H1 (cell line): ENCODE measurements at regions not wholly inside any gene's neighbourhood (a gene's known extent, or its start where the extent isn't known, plus 50 kb on each side); places are given as distances from the start of the nearest gene placed in this dataset.
A peak's percentile ranks its signal among the peaks of the same experiment; 100 is the strongest.

Experiments used
- CTCF ChIA-PET: fragments of 300-600 bp; sonication (Branson Sonifier 250); formaldehyde crosslinking; loops from one replicate; lab custom pipeline; 2021; ENCODE audit not compliant: partially characterized antibody; lab: Charles Lee
- POLR2A ChIA-PET: fragments of 300-600 bp; sonication (Branson Sonifier 250); formaldehyde crosslinking; loops from one replicate; lab custom pipeline; 2021; ENCODE audit warnings: inconsistent platforms; ENCODE audit not compliant: partially characterized antibody; lab: Charles Lee
- DNase-seq, 2 experiments: peaks; one replicate each; pipeline versions ENCODE4 v3.0.0 to v3.0.0-alpha.2; 2010 to 2022; ENCODE audit warnings: low spot score in 2 of 2, low read depth in 1 of 2, mixed read lengths in 1 of 2
- FAIRE-seq: peaks from 2 replicates; lab custom pipeline; 2011; peaks lifted over from hg19 to GRCh38; lab: Jason Lieb, UNC
- H2AFZ ChIP-seq: 2 replicates; pipeline ENCODE4 v1.8.1; 2012; ENCODE audit warnings: low read length, inconsistent platforms
- H2AK5ac ChIP-seq: 2 replicates; pipeline ENCODE4 v1.6.1; 2013; ENCODE audit warnings: low read depth, low read length
- H2BK120ac ChIP-seq: replicated peaks from 2 replicates; pipeline ENCODE3; 2013; ENCODE audit warnings: low read depth, low read length, inconsistent platforms
- H2BK12ac ChIP-seq: 2 replicates; pipeline ENCODE4 v1.6.1; 2013; ENCODE audit warnings: low read depth, low read length
- H2BK15ac ChIP-seq: 2 replicates; pipeline ENCODE4 v1.6.1; 2013; ENCODE audit warnings: low read length
- H2BK20ac ChIP-seq: 2 replicates; pipeline ENCODE4 v1.6.1; 2013; ENCODE audit warnings: low read length
- H2BK5ac ChIP-seq: 2 replicates; pipeline ENCODE4 v1.6.1; 2013; ENCODE audit warnings: low read depth, low read length
- H3K14ac ChIP-seq: 2 replicates; pipeline ENCODE4 v1.6.1; 2013; ENCODE audit warnings: inconsistent platforms; ENCODE audit not compliant: insufficient read length
- H3K18ac ChIP-seq: 2 replicates; pipeline ENCODE4 v1.6.1; 2013; ENCODE audit warnings: low read length; ENCODE audit errors: extremely low read depth
- H3K23ac ChIP-seq: 2 replicates; pipeline ENCODE4 v1.6.1; 2013; ENCODE audit warnings: inconsistent platforms; ENCODE audit not compliant: insufficient read length
- H3K23me2 ChIP-seq: 2 replicates; pipeline ENCODE4 v1.6.1; 2013; ENCODE audit warnings: low read depth, low read length
- H3K27ac ChIP-seq: 2 replicates; pipeline ENCODE4 v1.6.1; 2011; ENCODE audit warnings: low read depth, low read length, inconsistent platforms
- H3K27me3 ChIP-seq, 4 experiments: replicated peaks in 1 of 4; 1 replicate in 1 of 4; 2 replicates in 3 of 4; pipeline versions ENCODE4 v1.6.1 to v1.8.1; 2011 to 2013; ENCODE audit warnings: low read length in 3 of 4, mild to moderate bottlenecking in 3 of 4, inconsistent platforms in 2 of 4, mixed read lengths in 2 of 4, moderate library complexity in 1 of 4; ENCODE audit not compliant: control insufficient read depth in 3 of 4, insufficient read depth in 3 of 4; ENCODE audit errors: extremely low read depth in 1 of 4
- H3K36me3 ChIP-seq, 4 experiments: 2 replicates each; pipeline versions ENCODE4 v1.6.1 to v1.8.1; 2011 to 2013; ENCODE audit warnings: mild to moderate bottlenecking in 4 of 4, low read length in 3 of 4, moderate library complexity in 2 of 4, control low read depth in 1 of 4, inconsistent platforms in 1 of 4; ENCODE audit not compliant: insufficient read depth in 4 of 4, control insufficient read depth in 2 of 4
- H3K4ac ChIP-seq: replicated peaks from 2 replicates; pipeline ENCODE3; 2013; ENCODE audit warnings: low read length, low read depth, mixed read lengths, inconsistent platforms; ENCODE audit not compliant: insufficient read length
- H3K4me1 ChIP-seq, 4 experiments: replicated peaks in 1 of 4; 1 replicate in 1 of 4; 2 replicates in 3 of 4; pipeline versions ENCODE4 v1.6.1 to v1.8.1; 2011 to 2013; ENCODE audit warnings: low read length in 3 of 4, inconsistent platforms in 2 of 4, mixed read lengths in 1 of 4; ENCODE audit not compliant: insufficient read depth in 4 of 4, control insufficient read depth in 3 of 4
- H3K4me2 ChIP-seq, 2 experiments: 2 replicates each; pipeline versions ENCODE4 v1.6.1 to v1.8.1; 2011 to 2013; ENCODE audit warnings: low read depth in 2 of 2, low read length in 2 of 2, control low read depth in 1 of 2, inconsistent platforms in 1 of 2, mild to moderate bottlenecking in 1 of 2; ENCODE audit not compliant: insufficient read depth in 1 of 2
- H3K4me3 ChIP-seq, 4 experiments: fragments of 200-600, 300-600 bp in 1 of 4; sonication (generic), shearing (Covaris generic), sonication (Bioruptor Twin) in 1 of 4; 2 replicates each; pipeline versions ENCODE4 v1.5.1 to v1.8.1; 2011 to 2016; ENCODE audit warnings: low read length in 4 of 4, low read depth in 3 of 4, control low read depth in 2 of 4, inconsistent platforms in 2 of 4, mild to moderate bottlenecking in 2 of 4, mixed read lengths in 1 of 4, moderate library complexity in 1 of 4; ENCODE audit not compliant: insufficient read depth in 2 of 4; ENCODE audit errors: extremely low read depth in 1 of 4
- H3K56ac ChIP-seq: replicated peaks from 2 replicates; pipeline ENCODE3; 2013; ENCODE audit warnings: low read depth, mild to moderate bottlenecking, mixed read lengths, low read length, inconsistent platforms; ENCODE audit not compliant: insufficient read length
- H3K79me1 ChIP-seq: 2 replicates; pipeline ENCODE4 v1.6.1; 2013; ENCODE audit warnings: low read depth, low read length, control low read depth
- H3K79me2 ChIP-seq, 2 experiments: 2 replicates each; pipeline versions ENCODE4 v1.6.1 to v1.8.1; 2012 to 2013; ENCODE audit warnings: low read length in 2 of 2, mild to moderate bottlenecking in 2 of 2, inconsistent platforms in 1 of 2; ENCODE audit not compliant: insufficient read depth in 2 of 2, control insufficient read depth in 1 of 2
- H3K9ac ChIP-seq, 4 experiments: replicated peaks in 1 of 4; 1 replicate in 1 of 4; 2 replicates in 3 of 4; pipeline versions ENCODE4 v1.6.1 to v1.8.1; 2011 to 2013; ENCODE audit warnings: low read depth in 3 of 4, low read length in 3 of 4, control low read depth in 2 of 4, mild to moderate bottlenecking in 2 of 4, moderate library complexity in 2 of 4, inconsistent platforms in 1 of 4; ENCODE audit errors: extremely low read depth in 1 of 4
- H3K9me3 ChIP-seq, 2 experiments: 2 replicates each; pipeline versions ENCODE4 v1.6.1 to v1.8.1; 2012 to 2013; ENCODE audit warnings: mild to moderate bottlenecking in 2 of 2, moderate library complexity in 2 of 2, control low read depth in 1 of 2, inconsistent platforms in 1 of 2, low read depth in 1 of 2, low read length in 1 of 2, mixed read lengths in 1 of 2; ENCODE audit not compliant: insufficient read depth in 2 of 2
- H4K20me1 ChIP-seq, 2 experiments: replicated peaks in 1 of 2; 2 replicates each; pipeline versions ENCODE3 to v1.8.1; 2011 to 2013; ENCODE audit warnings: inconsistent platforms in 2 of 2, low read length in 2 of 2, mild to moderate bottlenecking in 1 of 2; ENCODE audit not compliant: insufficient read depth in 2 of 2, control insufficient read depth in 1 of 2
- H4K5ac ChIP-seq: 2 replicates; pipeline ENCODE4 v1.6.1; 2013; ENCODE audit warnings: low read length, low read depth, mixed read lengths, inconsistent platforms; ENCODE audit not compliant: insufficient read length
- H4K8ac ChIP-seq: 2 replicates; pipeline ENCODE4 v1.8.0; 2013; ENCODE audit warnings: mild to moderate bottlenecking, moderate library complexity, low read length, inconsistent platforms; ENCODE audit not compliant: insufficient read depth; ENCODE audit errors: extremely low read depth
- H4K91ac ChIP-seq: replicated peaks from 2 replicates; pipeline ENCODE3; 2013; ENCODE audit warnings: low read length, mixed read lengths, inconsistent platforms; ENCODE audit not compliant: insufficient read length
- CBX5 ChIP-seq: fragments of 300-800, 300-1000 bp; sonication (generic); IDR thresholded peaks from 2 replicates; pipeline ENCODE4 v1.7.1; 2016; ENCODE audit warnings: antibody characterized with exemption, low read length, low read depth
- CREB1 ChIP-seq: IDR thresholded peaks from 2 replicates; pipeline ENCODE4 v1.6.1; 2012; ENCODE audit warnings: inconsistent platforms
- CTBP2 ChIP-seq: IDR thresholded peaks from 2 replicates; pipeline ENCODE4 v1.7.0; 2011; ENCODE audit warnings: borderline replicate concordance, mild to moderate bottlenecking, moderate library complexity, mixed read lengths, low read length; ENCODE audit not compliant: insufficient read depth, insufficient read length
- HDAC6 ChIP-seq: IDR thresholded peaks from one replicate; pipeline ENCODE4 v1.7.1; 2012; ENCODE audit warnings: low read depth, mild to moderate bottlenecking, inconsistent platforms, low read length, moderate library complexity
- MAFK ChIP-seq: IDR thresholded peaks from 2 replicates; pipeline ENCODE4 v1.6.1; 2012; ENCODE audit warnings: low read depth, mild to moderate bottlenecking, improper control_type of control experiment, low read length
- MAX ChIP-seq: IDR thresholded peaks from 2 replicates; pipeline ENCODE4 v1.6.1; 2012; ENCODE audit warnings: inconsistent platforms
- RAD21 ChIP-seq, 2 experiments: IDR thresholded peaks in 1 of 2; conservative IDR thresholded peaks in 1 of 2; 2 replicates each; pipeline ENCODE4 v1.6.1; 2011; ENCODE audit warnings: low read depth in 2 of 2, low read length in 2 of 2, improper control_type of control experiment in 1 of 2, inconsistent platforms in 1 of 2, mild to moderate bottlenecking in 1 of 2, moderate library complexity in 1 of 2
- RBBP5 ChIP-seq: IDR thresholded peaks from 2 replicates; pipeline ENCODE4 v1.7.1; 2012; ENCODE audit warnings: low read depth, mild to moderate bottlenecking, inconsistent platforms, low read length, moderate library complexity, borderline replicate concordance
- RFX5 ChIP-seq: IDR thresholded peaks from 2 replicates; pipeline ENCODE4 v1.6.1; 2011; ENCODE audit warnings: low read depth, low read length, improper control_type of control experiment, borderline replicate concordance
- RXRA ChIP-seq: IDR thresholded peaks from 2 replicates; pipeline ENCODE4 v1.6.1; 2011; ENCODE audit warnings: low read depth, mild to moderate bottlenecking, low read length, moderate library complexity; ENCODE audit not compliant: insufficient read depth
- SIRT6 ChIP-seq: IDR thresholded peaks from one replicate; pipeline ENCODE4 v1.7.1; 2012; ENCODE audit warnings: low read length, inconsistent platforms
- TAF1 ChIP-seq: IDR thresholded peaks from 2 replicates; pipeline ENCODE4 v1.6.1; 2011; ENCODE audit warnings: mild to moderate bottlenecking, low read depth, low read length
- TEAD4 ChIP-seq: IDR thresholded peaks from 2 replicates; pipeline ENCODE4 v1.6.1; 2012; ENCODE audit warnings: low read depth, low read length, inconsistent platforms, mixed read lengths
- whole genome bisulfite sequencing, 2 experiments: shearing (Covaris generic) in 1 of 2; methylation state at CpG; one replicate each; pipeline versions ENCODE4 v1.1.6 to v1.1.7; 2013 to 2015; ENCODE audit warnings: low lambda C conversion rate in 2 of 2, mixed read lengths in 2 of 2, inconsistent platforms in 1 of 2, low coverage in 1 of 2, missing lambda C conversion rate in 1 of 2; ENCODE audit not compliant: insufficient replicate concordance in 2 of 2, insufficient coverage in 1 of 2, insufficient read length in 1 of 2; ENCODE audit errors: extremely low coverage in 1 of 2, missing lambda C conversion rate in 1 of 2; 5-methylcytosine and 5-hydroxymethylcytosine counted together
- TF ChIP-seq, protein P1 (sequence below): IDR thresholded peaks from 2 replicates; pipeline ENCODE4 v1.6.1; 2011; ENCODE audit warnings: low read length, improper control_type of control experiment

DNA sequence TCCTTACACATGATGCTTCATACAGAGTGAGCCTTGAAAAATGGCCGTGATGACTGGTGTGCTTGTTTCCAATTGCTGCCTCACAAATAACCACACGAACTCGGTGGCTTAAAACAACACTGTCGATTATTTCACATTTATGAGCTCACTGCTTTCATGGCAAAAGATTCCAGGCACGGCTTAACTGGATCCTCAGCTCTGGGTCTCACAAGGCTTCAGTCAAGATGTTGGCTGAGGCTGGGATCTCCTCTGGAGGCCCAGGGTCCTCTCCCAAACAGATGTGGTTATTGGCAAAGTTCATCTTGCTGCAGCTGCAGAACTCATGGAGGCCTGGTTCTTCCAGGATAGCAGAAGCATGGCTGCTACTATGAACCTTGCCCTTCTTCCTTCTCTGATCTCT, 144.6 kb downstream of the TFAP2C start:
- H3K23ac ChIP-seq = no peak overlapping the region
- no peak overlapping the region for H4K91ac ChIP-seq
- no peak overlapping the region for H3K4ac ChIP-seq
- H3K36me3 ChIP-seq = no peaks in the 10 kb centered on the region
- H3K27ac ChIP-seq = no peak overlapping the region
- H2AK5ac ChIP-seq = no peak overlapping the region
- no peaks in the 10 kb centered on the region for H3K79me1 ChIP-seq
- H3K4me3 ChIP-seq = no peak overlapping the region
- H2BK15ac ChIP-seq = no peak overlapping the region
- H4K5ac ChIP-seq = no peak overlapping the region
- H3K18ac ChIP-seq = no peak overlapping the region
- H3K9me3 ChIP-seq = no peaks in the 10 kb centered on the region
- H2BK20ac ChIP-seq = no peak overlapping the region
- DNase-seq (no peak), FAIRE-seq (no peak)
- H2BK5ac ChIP-seq = no peak overlapping the region
- H3K27me3 ChIP-seq = no peaks in the 10 kb centered on the region
- H2BK12ac ChIP-seq = peak overlapping the region; percentile 35; the same call in 1 of the 2 replicates
- CTCF ChIA-PET = interaction anchor here (0.8 to 1.3 kb wide), 2 partner anchors 9 to 70 kb away, joined by 3 to 4 read pairs; no protein-coding TSS in a partner anchor
- H4K8ac ChIP-seq = no peak overlapping the region
- H3K4me2 ChIP-seq = no peak overlapping the region
- WGBS, 2 experiments = 96% methylated on average over 5 of the region's 5 CpGs; no CpG with 5 or more reads in 1 of the 2 experiments
- POLR2A ChIA-PET = no interaction called here
- H3K9ac ChIP-seq = no peak overlapping the region
- no peak overlapping the region for H3K56ac ChIP-seq
- peaks cover 0 to 3% (median 0%) of the 10 kb centered on the region in 4 experiments; a peak in 3 of 7 replicates for H3K4me1 ChIP-seq
- no peak overlapping the region for H2BK120ac ChIP-seq
- no peaks in the 10 kb centered on the region for H4K20me1 ChIP-seq
- no peak overlapping the region for H3K14ac ChIP-seq
- H3K79me2 ChIP-seq = no peaks in the 10 kb centered on the region
- H2AFZ ChIP-seq = no peak overlapping the region
- no peaks in the 10 kb centered on the region for H3K23me2 ChIP-seq
- no peak for TF ChIP-seq TAF1
- no peak for TF ChIP-seq HDAC6
- TF ChIP-seq MAFK = no peak
- TF ChIP-seq CBX5 = no peak
- no peak for TF ChIP-seq RAD21 (IDR thresholded peaks at IDR 0.05 in 1 of 2, conservative IDR thresholded peaks at IDR 0.05 in 1 of 2; ENCODE audit: low read depth in 2 of 2, low read length in 2 of 2)
- no peak for TF ChIP-seq MAX
- no peak for TF ChIP-seq CREB1
- no peak for TF ChIP-seq RBBP5
- TF ChIP-seq RFX5 = no peak
- TF ChIP-seq CTBP2 = no peak
- TF ChIP-seq SIRT6 = no peak
- no peak for TF ChIP-seq RXRA
- TF ChIP-seq TEAD4 = no peak
- TF ChIP-seq, protein P1, sequence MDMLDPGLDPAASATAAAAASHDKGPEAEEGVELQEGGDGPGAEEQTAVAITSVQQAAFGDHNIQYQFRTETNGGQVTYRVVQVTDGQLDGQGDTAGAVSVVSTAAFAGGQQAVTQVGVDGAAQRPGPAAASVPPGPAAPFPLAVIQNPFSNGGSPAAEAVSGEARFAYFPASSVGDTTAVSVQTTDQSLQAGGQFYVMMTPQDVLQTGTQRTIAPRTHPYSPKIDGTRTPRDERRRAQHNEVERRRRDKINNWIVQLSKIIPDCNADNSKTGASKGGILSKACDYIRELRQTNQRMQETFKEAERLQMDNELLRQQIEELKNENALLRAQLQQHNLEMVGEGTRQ = no peak
